Nephron progenitor cell (in vitro differentiated cells): ENCODE measurements at regions not wholly inside any gene's neighbourhood (a gene's known extent, or its start where the extent isn't known, plus 50 kb on each side); places are given as distances from the start of the nearest gene placed in this dataset.
"Not testable (repeated sequence)": the region's sequence is repeated elsewhere in the genome, so short reads cannot be mapped to it uniquely, and the experiment has no call there.

Experiments
- DNase-seq: peaks from one replicate; pipeline ENCODE4 v3.0.0; 2021
- H3K27ac Mint-ChIP-seq: 2 replicates; pipeline ENCODE4 v1.8.0; 2021; ENCODE audit warnings: mild to moderate bottlenecking, moderate library complexity, mixed read lengths
- H3K27me3 Mint-ChIP-seq: 2 replicates; pipeline ENCODE4 v1.8.0; 2021; ENCODE audit warnings: mild to moderate bottlenecking, low read depth, mixed read lengths; ENCODE audit not compliant: poor library complexity
- H3K36me3 Mint-ChIP-seq: 2 replicates; pipeline ENCODE4 v1.8.0; 2021; ENCODE audit warnings: low read depth, mixed read lengths
- H3K4me1 Mint-ChIP-seq: 2 replicates; pipeline ENCODE4 v1.8.0; 2021; ENCODE audit warnings: mixed read lengths
- H3K4me3 Mint-ChIP-seq: 2 replicates; pipeline ENCODE4 v1.8.0; 2021; ENCODE audit warnings: mild to moderate bottlenecking, moderate library complexity, mixed read lengths
- H3K9me3 Mint-ChIP-seq: 2 replicates; pipeline ENCODE4 v1.8.0; 2021; ENCODE audit warnings: mild to moderate bottlenecking, moderate library complexity, mixed read lengths
- TF ChIP-seq, protein P1 (sequence below): fragments of 200-600 bp; sonication (generic); IDR thresholded peaks from 2 replicates; pipeline ENCODE4 v1.5.0; 2021; ENCODE audit warnings: antibody characterized with exemption

- Mint-ChIP-seq H3K27ac (no peak overlapping the region), H3K27me3 (no peaks in the 10 kb centered on the region), H3K9me3 (peaks cover 10% of the 10 kb centered on the region), H3K4me1 (no peaks in the 10 kb centered on the region), H3K36me3 (no peaks in the 10 kb centered on the region), H3K4me3 (no peak overlapping the region)
- TF ChIP-seq, protein P1, sequence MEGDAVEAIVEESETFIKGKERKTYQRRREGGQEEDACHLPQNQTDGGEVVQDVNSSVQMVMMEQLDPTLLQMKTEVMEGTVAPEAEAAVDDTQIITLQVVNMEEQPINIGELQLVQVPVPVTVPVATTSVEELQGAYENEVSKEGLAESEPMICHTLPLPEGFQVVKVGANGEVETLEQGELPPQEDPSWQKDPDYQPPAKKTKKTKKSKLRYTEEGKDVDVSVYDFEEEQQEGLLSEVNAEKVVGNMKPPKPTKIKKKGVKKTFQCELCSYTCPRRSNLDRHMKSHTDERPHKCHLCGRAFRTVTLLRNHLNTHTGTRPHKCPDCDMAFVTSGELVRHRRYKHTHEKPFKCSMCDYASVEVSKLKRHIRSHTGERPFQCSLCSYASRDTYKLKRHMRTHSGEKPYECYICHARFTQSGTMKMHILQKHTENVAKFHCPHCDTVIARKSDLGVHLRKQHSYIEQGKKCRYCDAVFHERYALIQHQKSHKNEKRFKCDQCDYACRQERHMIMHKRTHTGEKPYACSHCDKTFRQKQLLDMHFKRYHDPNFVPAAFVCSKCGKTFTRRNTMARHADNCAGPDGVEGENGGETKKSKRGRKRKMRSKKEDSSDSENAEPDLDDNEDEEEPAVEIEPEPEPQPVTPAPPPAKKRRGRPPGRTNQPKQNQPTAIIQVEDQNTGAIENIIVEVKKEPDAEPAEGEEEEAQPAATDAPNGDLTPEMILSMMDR = no peak
- no peak for DNase-seq
Observed at GRCh38 chr16:17034477-17035252, 436.1 kb downstream of the XYLT1 start.

GRCh38 chr16:17037499-17037898 lies 433.3 kb downstream of the XYLT1 start:
- no peak overlapping the region for H3K27ac Mint-ChIP-seq
- H3K4me1 Mint-ChIP-seq = no peaks in the 10 kb centered on the region
- TF ChIP-seq, protein P1 = no peak
- no peak overlapping the region for H3K4me3 Mint-ChIP-seq
- H3K27me3 Mint-ChIP-seq = no peaks in the 10 kb centered on the region
- peaks cover 5% of the 10 kb centered on the region for H3K9me3 Mint-ChIP-seq
- no peak for DNase-seq
- H3K36me3 Mint-ChIP-seq = no peaks in the 10 kb centered on the region

- Mint-ChIP-seq H3K9me3 (peaks cover 5% of the 10 kb centered on the region), H3K4me3 (no peak overlapping the region), H3K4me1 (no peaks in the 10 kb centered on the region), H3K27me3 (no peaks in the 10 kb centered on the region), H3K36me3 (no peaks in the 10 kb centered on the region), H3K27ac (no peak overlapping the region)
- TF ChIP-seq, protein P1 = no peak
- DNase-seq = no peak
Observed at GRCh38 chr16:17038415-17038814, 432.3 kb downstream of the XYLT1 start.

DNA sequence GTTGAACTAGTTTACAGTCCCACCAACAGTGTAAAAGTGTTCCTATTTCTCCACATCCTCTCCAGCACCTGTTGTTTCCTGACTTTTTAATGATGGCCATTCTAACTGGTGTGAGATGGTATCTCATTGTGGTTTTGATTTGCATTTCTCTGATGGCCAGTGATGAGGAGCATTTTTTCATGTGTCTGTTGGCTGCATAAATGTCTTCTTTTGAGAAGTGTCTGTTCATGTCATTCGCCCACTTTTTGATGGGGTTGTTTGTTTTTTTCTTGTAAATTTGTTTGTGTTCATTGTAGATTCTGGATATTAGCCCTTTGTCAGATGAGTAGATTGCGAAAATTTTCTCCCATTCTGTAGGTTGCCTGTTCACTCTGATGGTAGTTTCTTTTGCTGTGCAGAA lies 421.7 kb downstream of the XYLT1 start:
- H3K27ac Mint-ChIP-seq, H3K36me3 Mint-ChIP-seq, H3K4me3 Mint-ChIP-seq, DNase-seq, H3K4me1 Mint-ChIP-seq: not testable (repeated sequence)
- Mint-ChIP-seq H3K9me3 (peaks cover 23% of the 10 kb centered on the region), H3K27me3 (peaks cover 15% of the 10 kb centered on the region)

GRCh38 chr16:17050468-17050867 lies 420.3 kb downstream of the XYLT1 start:
- Mint-ChIP-seq H3K9me3 (peaks cover 23% of the 10 kb centered on the region), H3K36me3 (no peaks in the 10 kb centered on the region), H3K4me3 (no peak overlapping the region), H3K4me1 (no peaks in the 10 kb centered on the region), H3K27me3 (peaks cover 12% of the 10 kb centered on the region), H3K27ac (no peak overlapping the region)
- TF ChIP-seq, protein P1 = no peak
- DNase-seq = no peak
